BJ (cell line): ENCODE measurements at regions not wholly inside any gene's neighbourhood (a gene's known extent, or its start where the extent isn't known, plus 50 kb on each side); places are given as distances from the start of the nearest gene placed in this dataset.

Experiments
- CTCF ChIA-PET: fragments of 350-600 bp; formaldehyde crosslinking; extraction: SDS; loops from one replicate; lab custom pipeline; 2021; ENCODE audit warnings: antibody characterized with exemption, inconsistent platforms; lab: Yijun Ruan, JAX
- POLR2A ChIA-PET: fragments of 300-600 bp; sonication (Branson Sonifier 250); formaldehyde crosslinking; extraction: SDS; loops from one replicate; lab custom pipeline; 2021; ENCODE audit warnings: antibody characterized with exemption; lab: Charles Lee
- DNase-seq: peaks from one replicate; pipeline ENCODE4 v3.0.0-alpha.2; 2011; ENCODE audit warnings: low read depth
- H3K27me3 ChIP-seq: 2 replicates; pipeline ENCODE4 v1.6.0; 2011; ENCODE audit warnings: low read length; ENCODE audit not compliant: control insufficient read depth, insufficient read depth
- H3K36me3 ChIP-seq: 2 replicates; pipeline ENCODE4 v1.5.1; 2011; ENCODE audit warnings: low read length; ENCODE audit not compliant: control insufficient read depth, insufficient read depth
- H3K4me3 ChIP-seq: 2 replicates; pipeline ENCODE4 v1.5.1; 2011; ENCODE audit warnings: low read depth, mild to moderate bottlenecking, control low read depth, low read length
- TF ChIP-seq, protein P1 (sequence below): IDR thresholded peaks from 2 replicates; pipeline ENCODE4 v1.5.1; 2011; ENCODE audit warnings: low read depth, mild to moderate bottlenecking, control low read depth, inconsistent platforms, low read length, moderate library complexity; ENCODE audit not compliant: insufficient read depth

DNA sequence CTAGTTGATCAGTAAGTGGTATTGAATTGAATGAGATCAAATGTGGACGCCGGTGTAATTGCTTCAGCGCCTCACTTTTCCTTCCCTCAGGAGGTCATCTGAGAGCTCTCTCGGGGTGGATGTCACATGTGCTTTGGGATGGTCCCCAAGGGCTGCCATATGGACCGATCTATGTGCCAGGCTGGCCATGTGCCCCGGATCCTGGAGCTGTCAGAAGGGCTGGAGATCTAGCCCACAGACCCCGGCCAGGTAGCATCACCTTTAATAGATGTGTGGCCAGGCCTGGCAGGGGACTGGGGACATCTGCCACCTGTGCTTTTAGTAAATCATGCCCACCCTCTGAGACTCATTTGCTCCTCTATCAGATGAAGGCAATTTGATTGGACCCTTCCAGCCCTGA, 95.3 kb upstream of the CRHR1 start:
- DNase-seq = no peak
- Histone ChIP-seq H3K27me3 (peaks cover 9% of the 10 kb centered on the region), H3K4me3 (no peak overlapping the region), H3K36me3 (no peaks in the 10 kb centered on the region)
- ChIA-PET POLR2A (no interaction called here), CTCF (interaction anchor here (0.8 kb wide), 1 partner anchor 143 kb away, joined by 3 read pairs; no protein-coding TSS in a partner anchor)
- TF ChIP-seq, protein P1, sequence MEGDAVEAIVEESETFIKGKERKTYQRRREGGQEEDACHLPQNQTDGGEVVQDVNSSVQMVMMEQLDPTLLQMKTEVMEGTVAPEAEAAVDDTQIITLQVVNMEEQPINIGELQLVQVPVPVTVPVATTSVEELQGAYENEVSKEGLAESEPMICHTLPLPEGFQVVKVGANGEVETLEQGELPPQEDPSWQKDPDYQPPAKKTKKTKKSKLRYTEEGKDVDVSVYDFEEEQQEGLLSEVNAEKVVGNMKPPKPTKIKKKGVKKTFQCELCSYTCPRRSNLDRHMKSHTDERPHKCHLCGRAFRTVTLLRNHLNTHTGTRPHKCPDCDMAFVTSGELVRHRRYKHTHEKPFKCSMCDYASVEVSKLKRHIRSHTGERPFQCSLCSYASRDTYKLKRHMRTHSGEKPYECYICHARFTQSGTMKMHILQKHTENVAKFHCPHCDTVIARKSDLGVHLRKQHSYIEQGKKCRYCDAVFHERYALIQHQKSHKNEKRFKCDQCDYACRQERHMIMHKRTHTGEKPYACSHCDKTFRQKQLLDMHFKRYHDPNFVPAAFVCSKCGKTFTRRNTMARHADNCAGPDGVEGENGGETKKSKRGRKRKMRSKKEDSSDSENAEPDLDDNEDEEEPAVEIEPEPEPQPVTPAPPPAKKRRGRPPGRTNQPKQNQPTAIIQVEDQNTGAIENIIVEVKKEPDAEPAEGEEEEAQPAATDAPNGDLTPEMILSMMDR = no peak

- Histone ChIP-seq H3K36me3 (no peaks in the 10 kb centered on the region), H3K4me3 (no peak overlapping the region), H3K27me3 (peaks cover 9% of the 10 kb centered on the region)
- DNase-seq = no peak
- CTCF ChIA-PET = interaction anchor here (0.8 kb wide), 1 partner anchor 142 kb away, joined by 3 read pairs; no protein-coding TSS in a partner anchor
- POLR2A ChIA-PET = no interaction called here
- TF ChIP-seq, protein P1 = no peak
These were observed 94.7 kb upstream of the CRHR1 start for GRCh38 chr17:45689451-45689850.

DNA sequence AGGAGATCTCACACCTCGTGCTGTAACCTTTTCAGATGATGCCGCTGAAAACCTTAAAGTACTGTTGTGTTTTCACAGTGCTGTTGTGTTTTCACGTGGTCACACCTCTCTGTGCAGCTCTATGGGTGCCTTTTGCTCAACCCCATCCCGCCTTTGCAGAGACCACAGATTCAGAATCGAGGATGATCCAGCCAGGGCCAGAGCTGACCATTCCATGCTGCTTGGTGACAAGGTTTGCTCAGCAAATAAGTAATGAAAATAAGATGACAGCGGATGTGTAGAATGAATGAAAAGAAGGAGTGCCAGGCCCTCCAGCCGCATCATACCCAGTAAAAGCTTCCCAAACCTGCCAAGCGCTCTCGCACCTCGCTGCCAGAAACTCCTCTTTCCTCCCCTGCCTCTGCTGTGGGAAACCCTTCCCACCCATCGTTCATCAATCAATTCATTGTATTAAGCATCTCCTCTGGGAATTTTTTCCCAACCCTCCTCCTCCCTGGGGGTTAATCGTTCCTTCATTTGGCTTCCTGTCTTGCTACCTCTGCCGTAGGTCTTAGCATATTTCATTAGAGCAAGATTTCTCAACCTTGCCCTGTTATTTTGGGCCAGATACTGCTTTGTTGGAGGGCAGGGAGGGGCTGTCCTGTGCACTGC, 93.4 kb upstream of the CRHR1 start:
- ChIA-PET CTCF (no interaction called here), POLR2A (no interaction called here)
- no peak for DNase-seq
- H3K27me3 ChIP-seq = peaks cover 7% of the 10 kb centered on the region
- no peak overlapping the region for H3K4me3 ChIP-seq
- TF ChIP-seq, protein P1 = no peak
- H3K36me3 ChIP-seq = no peaks in the 10 kb centered on the region

DNA sequence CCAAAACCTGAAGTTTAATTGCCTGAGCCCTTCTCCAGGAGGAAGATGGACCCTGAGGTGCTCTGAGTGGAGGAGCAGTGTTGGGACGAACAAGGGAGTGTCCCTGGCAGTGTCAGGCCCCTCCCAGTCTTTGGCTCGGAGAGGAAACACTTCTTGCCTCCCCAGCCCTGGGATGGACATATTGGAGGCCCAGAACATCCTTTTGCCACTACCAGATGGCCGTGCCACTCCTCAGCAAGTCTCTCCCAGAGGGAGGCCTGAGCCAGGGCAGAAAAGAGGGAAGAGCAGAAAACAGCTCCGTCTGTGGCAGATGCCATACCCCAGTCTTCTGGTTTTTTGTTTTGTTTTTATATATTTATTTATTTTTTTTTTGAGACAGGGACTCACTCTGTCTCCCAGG, 91.5 kb upstream of the CRHR1 start:
- ChIA-PET CTCF (no interaction called here), POLR2A (no interaction called here)
- no peak for DNase-seq
- H3K36me3 ChIP-seq = no peaks in the 10 kb centered on the region
- H3K27me3 ChIP-seq = peaks cover 7% of the 10 kb centered on the region
- H3K4me3 ChIP-seq = no peak overlapping the region
- TF ChIP-seq, protein P1 = no peak

DNA sequence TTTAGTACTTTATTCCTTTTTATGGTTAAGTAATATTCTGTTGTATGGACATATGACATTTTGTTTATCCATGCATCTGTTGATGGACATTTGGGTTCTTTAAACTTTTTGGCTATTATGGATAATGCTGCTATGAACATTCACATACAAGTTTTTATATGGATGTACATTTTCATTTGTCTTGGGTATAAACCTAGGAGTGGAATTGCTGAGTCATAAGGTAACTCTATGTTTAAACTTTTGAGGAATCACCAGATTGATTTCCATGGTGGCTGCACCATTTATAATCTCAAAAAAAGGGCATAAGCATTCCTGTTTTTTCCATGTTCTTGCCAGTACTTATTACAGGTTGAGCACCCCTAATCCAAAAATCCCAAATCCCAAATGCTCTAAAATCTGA, 90.3 kb upstream of the CRHR1 start:
- no peak overlapping the region for H3K4me3 ChIP-seq
- POLR2A ChIA-PET = no interaction called here
- H3K27me3 ChIP-seq = peaks cover 7% of the 10 kb centered on the region
- H3K36me3 ChIP-seq = no peaks in the 10 kb centered on the region
- CTCF ChIA-PET = no interaction called here
- DNase-seq = no peak
- TF ChIP-seq, protein P1 = no peak
